Left renal cortex interstitium (tissue), 4 donors: ENCODE measurements at regions not wholly inside any gene's neighbourhood (a gene's known extent, or its start where the extent isn't known, plus 50 kb on each side); places are given as distances from the start of the nearest gene placed in this dataset.
"Not testable (repeated sequence)": the region's sequence is repeated elsewhere in the genome, so short reads cannot be mapped to it uniquely, and the experiment has no call there.

ENCODE experiments used
- DNase-seq, 4 donors: peaks; one replicate each; pipeline ENCODE4 v3.0.0-alpha.2; 2013; ENCODE audit warnings: low read depth in 4 of 4, low spot score in 2 of 4, missing footprints in 1 of 4

DNA sequence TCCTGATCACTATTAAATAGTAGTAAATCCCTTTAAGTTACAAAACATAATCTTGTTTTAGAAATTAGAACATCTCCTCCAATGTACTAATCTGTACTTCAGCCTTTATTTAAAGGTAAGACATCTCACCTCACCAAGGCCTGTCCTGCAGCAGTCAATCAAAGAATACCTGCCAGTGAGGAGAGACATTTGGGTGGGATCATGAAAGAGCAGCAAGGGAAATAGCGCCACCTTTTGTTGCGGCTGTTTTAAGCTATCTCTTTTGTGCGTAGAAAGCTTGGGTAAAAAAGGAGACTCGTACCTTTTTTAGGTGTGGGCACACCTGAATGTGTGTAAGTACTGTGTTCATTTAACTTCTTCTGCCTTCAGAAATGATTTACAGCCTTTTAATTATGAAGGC lies 117.8 kb upstream of the TMTC1 start:
- DNase-seq = no peak

DNA sequence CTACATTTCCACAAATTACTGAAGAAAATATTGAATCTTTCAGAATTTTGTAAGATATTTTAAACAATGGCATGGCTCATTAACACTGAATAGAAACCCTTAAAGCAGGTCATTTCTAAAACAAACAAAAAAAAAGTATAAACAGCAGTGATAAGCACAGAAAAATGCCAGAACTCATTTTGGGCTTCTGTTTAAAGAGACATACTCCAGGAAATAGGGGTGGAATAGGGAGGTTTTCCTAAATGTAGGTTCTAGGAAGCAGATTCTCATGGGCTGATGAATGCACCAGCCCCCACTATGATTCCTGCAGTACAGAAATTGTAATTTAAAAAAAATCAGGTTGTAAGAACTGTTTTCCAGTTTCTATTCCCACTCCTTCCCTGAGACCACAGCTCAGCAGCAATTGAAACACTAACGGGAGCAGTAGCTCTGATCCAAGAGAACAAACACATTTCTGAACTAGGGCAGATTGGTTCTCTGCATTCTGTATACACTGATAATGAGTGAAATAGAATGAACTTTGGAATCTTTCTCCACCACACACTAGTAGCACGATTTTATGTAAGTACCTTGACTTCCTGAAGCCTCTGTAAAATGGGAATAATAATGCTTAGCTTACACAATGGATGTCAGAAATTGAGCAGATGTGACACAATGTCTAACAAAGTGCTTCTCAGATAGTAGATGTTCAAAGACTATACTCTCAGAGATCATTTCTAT lies 115.6 kb upstream of the TMTC1 start:
- no peak for DNase-seq

- DNase-seq = no peak
Measured at GRCh38 chr12:29895966-29896365, 112.2 kb upstream of the TMTC1 start.

DNA sequence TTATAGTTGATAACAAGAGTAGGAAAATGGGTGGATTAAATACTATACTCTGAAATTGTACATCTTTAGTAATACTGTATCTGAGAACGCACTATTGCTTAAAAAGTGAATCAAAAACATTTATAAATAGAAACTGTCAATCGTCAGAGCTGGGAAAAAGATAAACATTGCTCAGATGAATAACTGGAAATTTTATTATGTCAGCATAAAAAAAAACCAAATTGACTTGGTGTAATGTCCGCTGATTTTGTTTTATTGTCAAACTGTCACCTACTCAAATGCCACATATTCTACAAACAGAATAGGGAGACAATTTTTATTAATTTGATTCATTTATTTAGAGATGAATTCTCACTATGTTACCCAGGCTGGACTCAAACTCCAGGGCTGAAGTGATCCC lies 109.3 kb upstream of the TMTC1 start:
- no peak for DNase-seq

DNA sequence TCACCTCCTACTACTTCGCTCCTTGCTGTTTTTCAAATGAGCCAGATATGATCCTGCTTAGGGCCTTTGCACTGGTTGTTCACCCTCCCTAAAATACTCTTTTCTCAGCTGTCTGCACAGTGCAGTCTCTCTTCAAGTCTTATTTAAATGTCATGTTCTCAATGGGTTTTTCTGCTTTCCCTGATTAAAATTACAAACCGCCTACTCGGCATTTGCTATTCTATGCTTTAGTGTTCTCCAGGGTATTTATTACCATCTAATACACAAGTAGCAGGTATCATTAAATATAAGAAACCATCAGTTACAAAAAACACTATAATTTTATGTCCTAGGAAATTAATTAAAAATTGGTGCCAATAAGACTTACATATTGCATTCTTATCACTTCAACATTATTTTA lies 108.0 kb upstream of the TMTC1 start:
- DNase-seq = no peak

- no peak for DNase-seq
Measured at GRCh38 chr12:29889737-29890136, 106.0 kb upstream of the TMTC1 start.

- no peak for DNase-seq
Measured at GRCh38 chr12:29888777-29889176, 105.0 kb upstream of the TMTC1 start.

GRCh38 chr12:29884957-29885356 lies 101.2 kb upstream of the TMTC1 start:
- not testable (repeated sequence) for DNase-seq

GRCh38 chr12:29883941-29884554 lies 100.3 kb upstream of the TMTC1 start:
- no peak for DNase-seq

GRCh38 chr12:29883525-29883924 lies 99.8 kb upstream of the TMTC1 start:
- no peak for DNase-seq

DNA sequence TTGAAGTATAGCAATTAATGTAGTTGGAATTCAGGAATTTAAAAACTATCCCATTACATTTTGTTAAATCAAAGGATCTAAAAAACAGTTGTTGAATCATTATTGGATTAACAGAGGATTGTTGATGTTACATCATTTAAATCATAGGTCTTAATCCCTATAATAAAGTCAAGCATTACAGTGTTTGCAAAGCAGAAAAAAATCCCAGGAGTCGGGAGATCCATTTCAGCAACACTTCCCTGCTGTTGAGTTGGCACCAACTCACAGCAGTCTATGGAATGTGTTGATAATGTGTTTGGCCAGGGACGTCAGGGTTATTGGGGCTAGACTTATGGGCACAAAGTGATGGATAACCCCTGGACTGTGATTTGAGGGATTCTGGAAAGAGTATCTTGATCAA lies 99.1 kb upstream of the TMTC1 start:
- no peak for DNase-seq

- DNase-seq = no peak
Measured at GRCh38 chr12:29880987-29881386, 97.2 kb upstream of the TMTC1 start.

- no peak for DNase-seq
Measured at GRCh38 chr12:29879606-29880308, 96.0 kb upstream of the TMTC1 start.

GRCh38 chr12:29869946-29870345 lies 86.2 kb upstream of the TMTC1 start:
- peak in 3 of 4 donors; percentile 11 to 38 (median 29) for DNase-seq

DNA sequence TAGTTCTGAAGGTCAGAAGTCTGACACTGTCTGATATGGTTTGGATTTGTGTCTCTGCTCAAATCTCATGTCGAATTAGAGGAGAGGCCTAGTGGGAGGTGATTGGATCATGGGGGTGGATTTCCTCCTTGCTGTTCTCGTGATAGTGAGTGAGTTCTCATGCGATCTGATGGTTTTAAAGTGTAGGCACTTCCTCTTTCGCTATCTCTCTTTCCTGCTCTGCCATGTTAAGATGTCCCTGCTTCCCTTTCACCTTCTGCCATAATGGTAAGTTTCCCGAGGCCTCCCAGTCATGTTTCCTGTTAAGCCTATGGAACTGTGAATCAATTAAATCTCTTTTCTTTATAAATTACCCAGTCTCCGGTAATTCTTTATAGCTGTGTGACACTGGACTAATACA lies 84.1 kb upstream of the TMTC1 start:
- DNase-seq = no peak

DNA sequence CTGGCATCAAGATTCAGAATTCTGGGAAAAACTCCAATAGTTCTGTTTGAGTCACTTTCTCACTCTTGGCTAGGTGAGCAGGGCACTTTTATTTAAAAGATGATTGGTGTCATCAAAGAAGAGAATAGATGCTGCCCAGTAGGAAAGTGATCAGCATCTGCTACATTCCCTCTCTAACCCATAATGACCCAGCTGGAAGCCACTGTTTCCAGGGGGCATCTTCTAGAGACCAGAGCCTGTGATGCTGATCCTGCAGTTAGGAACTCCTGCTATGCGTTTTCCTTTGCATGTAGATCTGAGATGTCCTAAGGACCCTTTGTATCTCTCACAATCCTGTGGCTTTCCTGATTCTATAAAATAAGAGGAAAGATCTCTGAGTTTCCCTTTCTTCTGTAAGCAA lies 79.9 kb upstream of the TMTC1 start:
- no peak for DNase-seq

- no peak for DNase-seq
Measured at GRCh38 chr12:29858270-29858786, 74.6 kb upstream of the TMTC1 start.

- DNase-seq = no peak
Measured at GRCh38 chr12:29847246-29847645, 63.5 kb upstream of the TMTC1 start.

- no peak for DNase-seq
Measured at GRCh38 chr12:29844667-29845066, 60.9 kb upstream of the TMTC1 start.

GRCh38 chr12:29843036-29843435 lies 59.3 kb upstream of the TMTC1 start:
- DNase-seq = no peak

- DNase-seq = no peak
Measured at GRCh38 chr12:29838768-29839167, 55.0 kb upstream of the TMTC1 start.
